ENCODE measurements at regions not wholly inside any gene's neighbourhood (a gene's known extent, or its start where the extent isn't known, plus 50 kb on each side); places are given as distances from the start of the nearest gene placed in this dataset.

DNA sequence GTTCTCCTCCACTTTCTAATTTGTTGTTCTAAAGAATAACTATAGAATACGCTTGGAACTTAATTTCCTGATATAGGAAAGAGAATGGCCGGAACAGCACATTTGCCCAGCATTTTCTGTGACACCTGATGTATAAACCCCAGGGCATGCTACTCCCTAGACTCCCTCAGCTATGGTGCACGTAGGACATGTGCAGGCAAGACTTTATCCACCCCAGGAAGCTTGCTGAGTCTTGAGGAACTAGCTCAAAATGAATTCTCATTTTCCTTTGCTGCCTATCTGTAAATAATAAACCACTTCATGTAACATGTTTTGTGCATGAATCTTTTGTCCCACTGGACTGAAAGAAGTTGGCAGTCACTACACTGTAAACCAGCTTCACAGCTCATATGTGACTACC is 535.8 kb upstream of the SLITRK1 start:
- TF ChIP-seq, protein P1, sequence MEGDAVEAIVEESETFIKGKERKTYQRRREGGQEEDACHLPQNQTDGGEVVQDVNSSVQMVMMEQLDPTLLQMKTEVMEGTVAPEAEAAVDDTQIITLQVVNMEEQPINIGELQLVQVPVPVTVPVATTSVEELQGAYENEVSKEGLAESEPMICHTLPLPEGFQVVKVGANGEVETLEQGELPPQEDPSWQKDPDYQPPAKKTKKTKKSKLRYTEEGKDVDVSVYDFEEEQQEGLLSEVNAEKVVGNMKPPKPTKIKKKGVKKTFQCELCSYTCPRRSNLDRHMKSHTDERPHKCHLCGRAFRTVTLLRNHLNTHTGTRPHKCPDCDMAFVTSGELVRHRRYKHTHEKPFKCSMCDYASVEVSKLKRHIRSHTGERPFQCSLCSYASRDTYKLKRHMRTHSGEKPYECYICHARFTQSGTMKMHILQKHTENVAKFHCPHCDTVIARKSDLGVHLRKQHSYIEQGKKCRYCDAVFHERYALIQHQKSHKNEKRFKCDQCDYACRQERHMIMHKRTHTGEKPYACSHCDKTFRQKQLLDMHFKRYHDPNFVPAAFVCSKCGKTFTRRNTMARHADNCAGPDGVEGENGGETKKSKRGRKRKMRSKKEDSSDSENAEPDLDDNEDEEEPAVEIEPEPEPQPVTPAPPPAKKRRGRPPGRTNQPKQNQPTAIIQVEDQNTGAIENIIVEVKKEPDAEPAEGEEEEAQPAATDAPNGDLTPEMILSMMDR (IDR thresholded peaks at IDR 0.05), result no peak
- no peak for TF ChIP-seq POLR2A (IDR thresholded peaks at IDR 0.05)
